Breast epithelium (tissue), 4 donors: ENCODE measurements at regions not wholly inside any gene's neighbourhood (a gene's known extent, or its start where the extent isn't known, plus 50 kb on each side); places are given as distances from the start of the nearest gene placed in this dataset.
A peak's percentile ranks its signal among the peaks of the same experiment; 100 is the strongest.

Experiments used
- DNase-seq, 2 donors: peaks; one replicate each; pipeline ENCODE4 v3.0.0-alpha.2; 2019; ENCODE audit warnings: low spot score in 2 of 2
- H3K27ac ChIP-seq, 2 donors: fragments of 200-600 bp; sonication (generic) in 1 of 2; one replicate each; pipeline ENCODE4 v1.5.1; 2016 to 2019; ENCODE audit warnings: mild to moderate bottlenecking in 1 of 2
- H3K27me3 ChIP-seq, 2 donors: fragments of 200-600 bp; sonication (generic) in 1 of 2; one replicate each; pipeline versions ENCODE4 v1.5.1 to v1.6.0; 2017 to 2019; ENCODE audit warnings: control low read depth in 1 of 2, mild to moderate bottlenecking in 1 of 2
- H3K36me3 ChIP-seq: fragments of 200-600 bp; one replicate; pipeline ENCODE4 v1.5.1; 2019
- H3K4me1 ChIP-seq, 2 donors: fragments of 200-600 bp; sonication (generic); one replicate each; pipeline ENCODE4 v1.5.1; 2016 to 2019; ENCODE audit warnings: control low read depth in 1 of 2
- H3K4me3 ChIP-seq, 3 donors: fragments of 200-600 bp; sonication (generic); 1 replicate in 2 of 3; 2 replicates in 1 of 3; pipeline ENCODE4 v1.5.1; 2016 to 2019; ENCODE audit warnings: mild to moderate bottlenecking in 3 of 3, moderate library complexity in 2 of 3
- H3K9me3 ChIP-seq, 2 donors: fragments of 200-600 bp; sonication (generic) in 1 of 2; one replicate each; pipeline ENCODE4 v1.5.1; 2016 to 2019; ENCODE audit warnings: control low read depth in 1 of 2
- CTCF ChIP-seq, 3 donors: fragments of 450-650 bp; IDR thresholded peaks; one replicate each; pipeline ENCODE4 v1.5.1; 2016 to 2017; ENCODE audit warnings: antibody characterized with exemption in 3 of 3, mild to moderate bottlenecking in 3 of 3, moderate library complexity in 3 of 3
- POLR2A ChIP-seq: fragments of 450-650 bp; IDR thresholded peaks from one replicate; pipeline ENCODE4 v1.6.1; 2016; ENCODE audit warnings: antibody characterized with exemption, mild to moderate bottlenecking, moderate library complexity
- POLR2AphosphoS5 ChIP-seq, 3 donors: sonication (generic); formaldehyde crosslinking; IDR thresholded peaks; one replicate each; pipeline ENCODE4 v1.6.1; 2017; ENCODE audit warnings: antibody characterized with exemption in 3 of 3
- intact Hi-C: fragments of 100-400 bp; cut with DNase I; formaldehyde crosslinking; loops from one replicate; pipeline ENCODE4 v1.15.1; 2023; ENCODE audit warnings: low total_unique reads

GRCh38 chr2:63788071-63788470 lies 53.6 kb upstream of the UGP2 start:
- no peaks in the 10 kb centered on the region for H3K9me3 ChIP-seq
- no peak overlapping the region for H3K27ac ChIP-seq
- no peaks in the 10 kb centered on the region for H3K36me3 ChIP-seq
- H3K27me3 ChIP-seq = no peaks in the 10 kb centered on the region
- no peak for TF ChIP-seq POLR2AphosphoS5 (IDR thresholded peaks at IDR 0.05)
- no peak for TF ChIP-seq CTCF (IDR thresholded peaks at IDR 0.05)
- TF ChIP-seq POLR2A = no peak
- H3K4me1 ChIP-seq = no peaks in the 10 kb centered on the region
- H3K4me3 ChIP-seq = no peak overlapping the region
- no peak for DNase-seq
- intact Hi-C loops = no loop called here

GRCh38 chr2:63789338-63790020 lies 52.2 kb upstream of the UGP2 start:
- Histone ChIP-seq H3K4me1 (no peaks in the 10 kb centered on the region), H3K9me3 (no peaks in the 10 kb centered on the region), H3K4me3 (no peak overlapping the region), H3K27me3 (no peaks in the 10 kb centered on the region), H3K36me3 (no peaks in the 10 kb centered on the region), H3K27ac (peak overlapping the region in 1 of 2 donors; percentile 36)
- intact Hi-C loops = loop anchor here (5.0 kb wide), 1 partner anchor 173 kb away; no protein-coding TSS in a partner anchor
- TF ChIP-seq POLR2AphosphoS5 (IDR thresholded peaks at IDR 0.05) = no peak
- TF ChIP-seq CTCF (IDR thresholded peaks at IDR 0.05) = no peak
- no peak for TF ChIP-seq POLR2A
- DNase-seq = no peak

- Histone ChIP-seq H3K9me3 (no peaks in the 10 kb centered on the region), H3K27ac (no peak overlapping the region), H3K36me3 (no peaks in the 10 kb centered on the region), H3K4me3 (no peak overlapping the region), H3K4me1 (no peaks in the 10 kb centered on the region), H3K27me3 (no peaks in the 10 kb centered on the region)
- no peak for DNase-seq
- intact Hi-C loops = loop anchor here (5.0 kb wide), 1 partner anchor 172 kb away; no protein-coding TSS in a partner anchor
- TF ChIP-seq CTCF (IDR thresholded peaks at IDR 0.05) (no peak), POLR2AphosphoS5 (IDR thresholded peaks at IDR 0.05) (no peak), POLR2A (no peak)
These were observed 51.2 kb upstream of the UGP2 start for GRCh38 chr2:63790491-63790890.

- H3K4me1 ChIP-seq = no peaks in the 10 kb centered on the region
- H3K4me3 ChIP-seq = no peak overlapping the region
- TF ChIP-seq POLR2A (no peak), POLR2AphosphoS5 (IDR thresholded peaks at IDR 0.05) (no peak)
- H3K27ac ChIP-seq = no peak overlapping the region
- no peaks in the 10 kb centered on the region for H3K9me3 ChIP-seq
- H3K27me3 ChIP-seq = no peaks in the 10 kb centered on the region
- intact Hi-C loops = loop anchor here (5.0 kb wide), 1 partner anchor 171 kb away; no protein-coding TSS in a partner anchor
- H3K36me3 ChIP-seq = no peaks in the 10 kb centered on the region
- DNase-seq = no peak
These were observed 50.8 kb upstream of the UGP2 start for GRCh38 chr2:63790906-63791305.

GRCh38 chr2:63791387-63791786 lies 50.3 kb upstream of the UGP2 start:
- no peak overlapping the region for H3K4me3 ChIP-seq
- TF ChIP-seq POLR2AphosphoS5 (IDR thresholded peaks at IDR 0.05) (no peak), CTCF (IDR thresholded peaks at IDR 0.05) (no peak), POLR2A (no peak)
- H3K27me3 ChIP-seq = no peaks in the 10 kb centered on the region
- H3K27ac ChIP-seq = no peak overlapping the region
- no peaks in the 10 kb centered on the region for H3K9me3 ChIP-seq
- H3K4me1 ChIP-seq = no peaks in the 10 kb centered on the region
- no peaks in the 10 kb centered on the region for H3K36me3 ChIP-seq
- intact Hi-C loops = loop anchor here (5.0 kb wide), 1 partner anchor 171 kb away; no protein-coding TSS in a partner anchor
- DNase-seq = no peak
